ENCODE measurements at regions not wholly inside any gene's neighbourhood (a gene's known extent, or its start where the extent isn't known, plus 50 kb on each side); places are given as distances from the start of the nearest gene placed in this dataset.
"Not testable (repeated sequence)": the region's sequence is repeated elsewhere in the genome, so short reads cannot be mapped to it uniquely, and the experiment has no call there.

- in situ Hi-C loops (cut with MboI; ENCODE audit: low pct_unique_long_range_greater_than_20kb in 2 of 9, low sequenced_read_pairs in 9 of 9, unreplicated experiment in 9 of 9); H3K4me1 ChIP-seq (replicated peaks in 1 of 2); ATAC-seq (replicated peaks in 6 of 8); H3K27ac ChIP-seq; H3K4me3 ChIP-seq: not testable (repeated sequence)
- 90 to 100% (median 95%) methylated on average over 1 to 10 of the region's 11 CpGs; no CpG with 5 or more reads in 3 of the 10 experiments for WGBS, 10 experiments
These were observed 161.7 kb upstream of the UBE2E3 start for GRCh38 chr2:180818700-180819099.

- no peaks in the 10 kb centered on the region for H3K4me1 ChIP-seq (replicated peaks in 1 of 2)
- H3K4me3 ChIP-seq = no peak overlapping the region
- in situ Hi-C loops (cut with MboI; ENCODE audit: low pct_unique_long_range_greater_than_20kb in 2 of 9, low sequenced_read_pairs in 9 of 9, unreplicated experiment in 9 of 9) = no loop called here
- no peak for ATAC-seq (replicated peaks in 6 of 8)
- 71 to 100% (median 100%) methylated on average over 1 of the region's 1 CpG; no CpG with 5 or more reads in 1 of the 10 experiments for WGBS, 10 experiments
- H3K27ac ChIP-seq = no peak overlapping the region
These were observed 181.3 kb upstream of the UBE2E3 start for GRCh38 chr2:180799141-180799540.

GRCh38 chr2:180790891-180791290 is 189.5 kb upstream of the UBE2E3 start:
- Histone ChIP-seq H3K4me3 (no peak overlapping the region), H3K4me1 (replicated peaks in 1 of 2) (no peaks in the 10 kb centered on the region), H3K27ac (no peak overlapping the region)
- ATAC-seq (replicated peaks in 6 of 8) = peak in 2 of 8 experiments; percentile 27 to 46
- in situ Hi-C loops (cut with MboI; ENCODE audit: low pct_unique_long_range_greater_than_20kb in 2 of 9, low sequenced_read_pairs in 9 of 9, unreplicated experiment in 9 of 9) = no loop called here

GRCh38 chr2:180787330-180787729 is 193.1 kb upstream of the UBE2E3 start:
- Histone ChIP-seq H3K4me3 (no peak overlapping the region), H3K27ac (no peak overlapping the region), H3K4me1 (replicated peaks in 1 of 2) (no peaks in the 10 kb centered on the region)
- 21 to 100% (median 72%) methylated on average over 1 of the region's 1 CpG; no CpG with 5 or more reads in 2 of the 10 experiments for whole genome bisulfite sequencing, 10 experiments
- in situ Hi-C loops (cut with MboI; ENCODE audit: low pct_unique_long_range_greater_than_20kb in 2 of 9, low sequenced_read_pairs in 9 of 9, unreplicated experiment in 9 of 9) = no loop called here
- ATAC-seq (replicated peaks in 6 of 8) = peak in 1 of 8 experiments; percentile 58

- H3K4me1 ChIP-seq (replicated peaks in 1 of 2) = no peaks in the 10 kb centered on the region
- WGBS, 10 experiments = 42 to 100% (median 94%) methylated on average over 2 of the region's 2 CpGs; no CpG with 5 or more reads in 2 of the 10 experiments
These were observed 199.1 kb upstream of the UBE2E3 start for GRCh38 chr2:180781276-180781675.

GRCh38 chr2:180778291-180778690 is 202.1 kb upstream of the UBE2E3 start:
- 47 to 98% (median 88%) methylated on average over 2 to 5 of the region's 5 CpGs; no CpG with 5 or more reads in 2 of the 10 experiments for WGBS, 10 experiments
- Histone ChIP-seq H3K27ac (no peak overlapping the region), H3K4me1 (replicated peaks in 1 of 2) (no peaks in the 10 kb centered on the region), H3K4me3 (no peak overlapping the region)
- in situ Hi-C loops (cut with MboI; ENCODE audit: low pct_unique_long_range_greater_than_20kb in 2 of 9, low sequenced_read_pairs in 9 of 9, unreplicated experiment in 9 of 9) = no loop called here
- ATAC-seq (replicated peaks in 6 of 8) = no peak

More at GRCh38 chr2:180781276-180781675, 199.1 kb upstream of the UBE2E3 start:
- no peak overlapping the region for H3K27ac ChIP-seq
- no peak for ATAC-seq (replicated peaks in 6 of 8)
- in situ Hi-C loops (cut with MboI; ENCODE audit: low pct_unique_long_range_greater_than_20kb in 2 of 9, low sequenced_read_pairs in 9 of 9, unreplicated experiment in 9 of 9) = no loop called here
- no peak overlapping the region for H3K4me3 ChIP-seq

- peak in 4 of 8 experiments; percentile 32 to 96 (median 94) for ATAC-seq (replicated peaks in 6 of 8)
- Histone ChIP-seq H3K27ac (no peak overlapping the region), H3K4me1 (replicated peaks in 1 of 2) (no peaks in the 10 kb centered on the region), H3K4me3 (no peak overlapping the region)
- in situ Hi-C loops (cut with MboI; ENCODE audit: low pct_unique_long_range_greater_than_20kb in 2 of 9, low sequenced_read_pairs in 9 of 9, unreplicated experiment in 9 of 9) = no loop called here
These were observed 203.5 kb upstream of the UBE2E3 start for GRCh38 chr2:180776921-180777320.

- Histone ChIP-seq H3K4me3 (no peak overlapping the region), H3K4me1 (replicated peaks in 1 of 2) (no peaks in the 10 kb centered on the region), H3K27ac (no peak overlapping the region)
- WGBS, 10 experiments = 76 to 95% (median 90%) methylated on average over 2 to 3 of the region's 3 CpGs; no CpG with 5 or more reads in 1 of the 10 experiments
- in situ Hi-C loops (cut with MboI; ENCODE audit: low pct_unique_long_range_greater_than_20kb in 2 of 9, low sequenced_read_pairs in 9 of 9, unreplicated experiment in 9 of 9) = no loop called here
- no peak for ATAC-seq (replicated peaks in 6 of 8)
These were observed 204.7 kb upstream of the UBE2E3 start for GRCh38 chr2:180775711-180776110.

GRCh38 chr2:180765316-180765715 is 215.1 kb upstream of the UBE2E3 start:
- in situ Hi-C loops (cut with MboI; ENCODE audit: low pct_unique_long_range_greater_than_20kb in 2 of 9, low sequenced_read_pairs in 9 of 9, unreplicated experiment in 9 of 9); ATAC-seq (replicated peaks in 6 of 8); H3K4me3 ChIP-seq; H3K27ac ChIP-seq; H3K4me1 ChIP-seq (replicated peaks in 1 of 2): not testable (repeated sequence)
- 56 to 84% (median 81%) methylated on average over 1 to 5 of the region's 6 CpGs; no CpG with 5 or more reads in 4 of the 10 experiments for WGBS, 10 experiments

GRCh38 chr2:180763263-180763989 is 217.0 kb upstream of the UBE2E3 start:
- Histone ChIP-seq H3K4me3 (no peak overlapping the region), H3K4me1 (replicated peaks in 1 of 2) (peaks cover 3% of the 10 kb centered on the region in 2 donors), H3K27ac (no peak overlapping the region)
- WGBS, 10 experiments = 14 to 100% (median 61%) methylated on average over 1 to 2 of the region's 2 CpGs; no CpG with 5 or more reads in 2 of the 10 experiments
- in situ Hi-C loops (cut with MboI; ENCODE audit: low pct_unique_long_range_greater_than_20kb in 2 of 9, low sequenced_read_pairs in 9 of 9, unreplicated experiment in 9 of 9) = no loop called here
- ATAC-seq (replicated peaks in 6 of 8) = peak in 2 of 8 experiments; percentile 50 to 75

GRCh38 chr2:180761224-180761623 is 219.2 kb upstream of the UBE2E3 start:
- Histone ChIP-seq H3K27ac (no peak overlapping the region), H3K4me1 (replicated peaks in 1 of 2) (peaks cover 3% of the 10 kb centered on the region in 2 donors), H3K4me3 (no peak overlapping the region)
- 33 to 83% (median 64%) methylated on average over 1 to 4 of the region's 5 CpGs; no CpG with 5 or more reads in 2 of the 10 experiments for WGBS, 10 experiments
- in situ Hi-C loops (cut with MboI; ENCODE audit: low pct_unique_long_range_greater_than_20kb in 2 of 9, low sequenced_read_pairs in 9 of 9, unreplicated experiment in 9 of 9) = no loop called here
- peak in 2 of 8 experiments; percentile 22 to 36 for ATAC-seq (replicated peaks in 6 of 8)

GRCh38 chr2:180759631-180760030 is 220.8 kb upstream of the UBE2E3 start:
- no peak for ATAC-seq (replicated peaks in 6 of 8)
- in situ Hi-C loops (cut with MboI; ENCODE audit: low pct_unique_long_range_greater_than_20kb in 2 of 9, low sequenced_read_pairs in 9 of 9, unreplicated experiment in 9 of 9) = no loop called here
- H3K4me3 ChIP-seq = no peak overlapping the region
- 92 to 100% (median 100%) methylated on average over 1 of the region's 1 CpG; no CpG with 5 or more reads in 2 of the 10 experiments for WGBS, 10 experiments
- no peak overlapping the region for H3K27ac ChIP-seq
- peaks cover 3% of the 10 kb centered on the region in 2 donors for H3K4me1 ChIP-seq (replicated peaks in 1 of 2)

- 55 to 93% (median 88%) methylated on average over 1 to 5 of the region's 5 CpGs for WGBS, 10 experiments
- ATAC-seq (replicated peaks in 6 of 8) = no peak
- in situ Hi-C loops (cut with MboI; ENCODE audit: low pct_unique_long_range_greater_than_20kb in 2 of 9, low sequenced_read_pairs in 9 of 9, unreplicated experiment in 9 of 9) = no loop called here
- Histone ChIP-seq H3K4me1 (replicated peaks in 1 of 2) (peaks cover 0 to 9% of the 10 kb centered on the region in 2 donors), H3K4me3 (no peak overlapping the region), H3K27ac (no peak overlapping the region)
These were observed 226.3 kb upstream of the UBE2E3 start for GRCh38 chr2:180753809-180754761.
